Neuronal stem cell (in vitro differentiated cells): ENCODE measurements at regions not wholly inside any gene's neighbourhood (a gene's known extent, or its start where the extent isn't known, plus 50 kb on each side); places are given as distances from the start of the nearest gene placed in this dataset.

Source experiments
- DNase-seq: peaks from one replicate; pipeline ENCODE4 v3.0.0-alpha.2; 2013; ENCODE audit warnings: low spot score
- H2AFZ ChIP-seq: one replicate; pipeline ENCODE4 v1.6.1; 2013; ENCODE audit warnings: mild to moderate bottlenecking, low read length, inconsistent platforms
- H2AK5ac ChIP-seq: 2 replicates; pipeline ENCODE4 v1.6.1; 2013; ENCODE audit warnings: low read depth, mild to moderate bottlenecking, inconsistent platforms, low read length, moderate library complexity, mixed read lengths
- H2BK120ac ChIP-seq: 2 replicates; pipeline ENCODE4 v1.6.1; 2013; ENCODE audit warnings: low read depth, mild to moderate bottlenecking, inconsistent platforms, low read length, moderate library complexity, mixed read lengths
- H2BK12ac ChIP-seq: one replicate; pipeline ENCODE4 v1.6.1; 2013; ENCODE audit warnings: low read length, inconsistent platforms
- H2BK15ac ChIP-seq: 2 replicates; pipeline ENCODE4 v1.6.1; 2013; ENCODE audit warnings: mild to moderate bottlenecking, low read length, inconsistent platforms, mixed read lengths
- H2BK5ac ChIP-seq: one replicate; pipeline ENCODE4 v1.6.1; 2013; ENCODE audit warnings: inconsistent platforms, mild to moderate bottlenecking, low read length, moderate library complexity
- H3K14ac ChIP-seq: one replicate; pipeline ENCODE4 v1.6.1; 2013; ENCODE audit warnings: low read length, inconsistent platforms
- H3K18ac ChIP-seq: 2 replicates; pipeline ENCODE4 v1.6.1; 2013; ENCODE audit warnings: low read length, inconsistent platforms
- H3K23ac ChIP-seq: 2 replicates; pipeline ENCODE4 v1.6.1; 2013; ENCODE audit warnings: low read depth, mild to moderate bottlenecking, mixed read lengths, low read length, inconsistent platforms; ENCODE audit not compliant: poor library complexity
- H3K27ac ChIP-seq: replicated peaks from 3 replicates; pipeline ENCODE4 v1.5.1; 2013; ENCODE audit warnings: low read length, inconsistent platforms
- H3K27me3 ChIP-seq, 3 experiments: 2 replicates each; pipeline ENCODE4 v1.6.1; 2013; ENCODE audit warnings: low read length in 3 of 3, mild to moderate bottlenecking in 2 of 3, inconsistent platforms in 1 of 3, low read depth in 1 of 3, mixed read lengths in 1 of 3, moderate library complexity in 1 of 3; ENCODE audit not compliant: control insufficient read depth in 3 of 3, insufficient read depth in 3 of 3
- H3K36me3 ChIP-seq, 2 donors: replicated peaks in 1 of 2; 2 replicates each; pipeline ENCODE4 v1.6.1; 2013; ENCODE audit warnings: low read length in 2 of 2; ENCODE audit not compliant: control insufficient read depth in 2 of 2, insufficient read depth in 2 of 2
- H3K4ac ChIP-seq: 2 replicates; pipeline ENCODE4 v1.6.1; 2013; ENCODE audit warnings: inconsistent platforms, mild to moderate bottlenecking, low read length, moderate library complexity
- H3K4me1 ChIP-seq, 2 donors: 1 replicate in 1 of 2; 2 replicates in 1 of 2; pipeline ENCODE4 v1.6.1; 2013; ENCODE audit warnings: low read length in 2 of 2, low read depth in 1 of 2; ENCODE audit not compliant: control insufficient read depth in 2 of 2, insufficient read depth in 1 of 2
- H3K4me2 ChIP-seq: one replicate; pipeline ENCODE4 v1.6.1; 2013; ENCODE audit warnings: mild to moderate bottlenecking, low read length, inconsistent platforms; ENCODE audit not compliant: insufficient read depth, poor library complexity, severe bottlenecking
- H3K4me3 ChIP-seq, 2 donors: 2 replicates each; pipeline ENCODE4 v1.5.1; 2013; ENCODE audit warnings: low read length in 2 of 2, mild to moderate bottlenecking in 2 of 2, inconsistent platforms in 1 of 2, moderate library complexity in 1 of 2
- H3K79me1 ChIP-seq: one replicate; pipeline ENCODE4 v1.6.1; 2013; ENCODE audit warnings: low read depth, mild to moderate bottlenecking, inconsistent platforms, low read length, moderate library complexity
- H3K9ac ChIP-seq: one replicate; pipeline ENCODE4 v1.6.1; 2013; ENCODE audit warnings: mild to moderate bottlenecking, low read depth, low read length, inconsistent platforms; ENCODE audit not compliant: poor library complexity
- H3K9me3 ChIP-seq, 2 donors: replicated peaks in 1 of 2; 2 replicates each; pipeline versions ENCODE3 to v1.6.1; 2013; ENCODE audit warnings: low read length in 2 of 2, mild to moderate bottlenecking in 2 of 2, inconsistent platforms in 1 of 2, low read depth in 1 of 2, mixed read lengths in 1 of 2, moderate library complexity in 1 of 2; ENCODE audit not compliant: control insufficient read depth in 2 of 2, insufficient read depth in 1 of 2
- H4K8ac ChIP-seq: one replicate; pipeline ENCODE4 v1.6.1; 2013; ENCODE audit warnings: low read depth, mild to moderate bottlenecking, inconsistent platforms, low read length, moderate library complexity
- H4K91ac ChIP-seq: one replicate; pipeline ENCODE4 v1.6.1; 2013; ENCODE audit warnings: low read length, low read depth, mild to moderate bottlenecking, inconsistent platforms; ENCODE audit not compliant: poor library complexity
- WGBS, 2 donors: extraction: QIAGEN DNeasy Blood & Tissue Kit; methylation state at CpG; one replicate each; pipeline ENCODE4 v1.1.7; 2013; ENCODE audit warnings: missing lambda C conversion rate in 2 of 2, mixed read lengths in 1 of 2; ENCODE audit not compliant: insufficient read length in 2 of 2, insufficient replicate concordance in 1 of 2; ENCODE audit errors: extremely low coverage in 2 of 2; 5-methylcytosine and 5-hydroxymethylcytosine counted together

DNA sequence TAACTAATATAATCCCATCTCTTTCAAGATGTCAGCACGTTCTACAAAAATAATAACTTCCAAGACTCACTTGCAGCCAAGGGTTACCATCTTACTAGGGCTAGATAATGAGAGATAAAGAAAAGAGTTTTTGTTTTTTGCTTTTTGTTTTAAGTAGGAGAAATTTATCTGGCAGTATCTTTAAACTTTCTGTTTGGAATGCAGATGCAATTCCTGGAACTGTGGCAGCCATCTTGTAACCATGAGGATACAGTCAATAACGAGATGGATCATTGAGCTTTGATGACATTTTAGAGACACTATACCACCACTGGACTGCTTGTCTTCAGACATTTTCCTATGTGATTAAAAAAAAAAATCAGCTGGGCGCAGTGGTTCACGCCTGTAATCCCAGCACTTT, 171.2 kb upstream of the ARID2 start:
- WGBS, 2 donors = 100% methylated on average over 1 of the region's 4 CpGs; no CpG with 5 or more reads in 1 of the 2 donors
- H3K9ac ChIP-seq = no peak overlapping the region
- H2AK5ac ChIP-seq = no peak overlapping the region

DNA sequence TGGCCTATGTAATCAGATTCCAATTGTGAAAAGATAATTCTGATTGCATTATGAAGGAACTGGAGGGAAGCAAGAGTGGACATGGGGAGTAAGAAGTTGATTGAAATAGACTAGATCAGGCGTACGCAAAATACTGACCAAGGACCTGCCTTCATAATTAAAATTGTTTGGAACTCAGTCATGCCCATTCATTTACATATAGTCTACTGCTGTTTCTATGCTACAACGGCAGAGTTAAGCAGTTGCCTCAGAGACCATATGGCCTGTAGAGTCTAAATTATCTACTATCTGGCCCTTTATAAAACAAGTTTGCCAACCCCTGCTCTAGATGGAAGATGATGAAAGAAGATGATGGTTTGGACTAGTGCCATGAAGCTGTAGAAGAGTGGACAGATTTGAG, 170.0 kb upstream of the ARID2 start:
- no peak overlapping the region for H3K4me3 ChIP-seq
- no peaks in the 10 kb centered on the region for H3K27me3 ChIP-seq
- no peak overlapping the region for H3K18ac ChIP-seq
- H3K36me3 ChIP-seq = no peaks in the 10 kb centered on the region
- DNase-seq = no peak
- no peak overlapping the region for H2BK5ac ChIP-seq
- no peak overlapping the region for H2AFZ ChIP-seq
- no peak overlapping the region for H2BK15ac ChIP-seq
- H2BK12ac ChIP-seq = no peak overlapping the region
- no peak overlapping the region for H3K23ac ChIP-seq
- no peak overlapping the region for H3K27ac ChIP-seq
- H3K9ac ChIP-seq = no peak overlapping the region
- H3K4me1 ChIP-seq = no peaks in the 10 kb centered on the region
- no peaks in the 10 kb centered on the region for H3K79me1 ChIP-seq
- no peak overlapping the region for H3K4me2 ChIP-seq
- no peak overlapping the region for H4K8ac ChIP-seq
- no peaks in the 10 kb centered on the region for H3K9me3 ChIP-seq
- WGBS, 2 donors = no CpG with 5 or more reads among the region's 3 CpGs
- no peak overlapping the region for H2BK120ac ChIP-seq
- no peak overlapping the region for H3K14ac ChIP-seq
- no peak overlapping the region for H4K91ac ChIP-seq
- H3K4ac ChIP-seq = no peak overlapping the region
- H2AK5ac ChIP-seq = no peak overlapping the region

More for the DNA sequence above, 171.2 kb upstream of the ARID2 start:
- H3K4ac ChIP-seq = no peak overlapping the region
- DNase-seq = no peak
- no peak overlapping the region for H2BK5ac ChIP-seq
- no peak overlapping the region for H3K4me3 ChIP-seq
- H3K27me3 ChIP-seq = no peaks in the 10 kb centered on the region
- no peaks in the 10 kb centered on the region for H3K4me1 ChIP-seq
- no peaks in the 10 kb centered on the region for H3K9me3 ChIP-seq
- H2BK120ac ChIP-seq = no peak overlapping the region
- no peaks in the 10 kb centered on the region for H3K79me1 ChIP-seq
- H2BK15ac ChIP-seq = no peak overlapping the region
- H3K23ac ChIP-seq = no peak overlapping the region
- H3K4me2 ChIP-seq = no peak overlapping the region
- H3K27ac ChIP-seq = no peak overlapping the region
- no peaks in the 10 kb centered on the region for H3K36me3 ChIP-seq
- H4K91ac ChIP-seq = no peak overlapping the region
- no peak overlapping the region for H2AFZ ChIP-seq
- no peak overlapping the region for H3K14ac ChIP-seq
- H2BK12ac ChIP-seq = no peak overlapping the region
- H3K18ac ChIP-seq = no peak overlapping the region
- no peak overlapping the region for H4K8ac ChIP-seq

DNA sequence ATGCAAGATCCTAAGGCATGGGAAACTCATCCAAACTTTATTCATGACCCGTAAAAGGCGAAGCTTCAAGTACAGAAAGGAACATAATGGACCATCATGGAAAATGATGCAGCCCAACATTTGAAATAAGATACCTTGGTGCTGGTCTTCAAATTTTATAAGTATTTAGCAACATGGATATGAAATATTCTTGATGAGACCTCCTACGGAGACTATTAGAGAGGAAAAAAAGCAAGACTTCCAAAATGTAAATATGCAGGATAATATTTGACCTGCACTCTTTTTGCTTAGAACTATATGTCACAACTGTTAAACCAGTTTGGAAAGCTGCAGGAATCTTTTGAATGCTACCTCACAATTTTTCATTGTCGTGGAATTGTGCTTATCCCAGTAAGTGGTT, 168.8 kb upstream of the ARID2 start:
- Histone ChIP-seq H3K9ac (no peak overlapping the region), H2AK5ac (no peak overlapping the region), H3K14ac (no peak overlapping the region), H2BK120ac (no peak overlapping the region), H3K4me3 (no peak overlapping the region), H2BK5ac (no peak overlapping the region), H4K8ac (no peak overlapping the region), H2AFZ (no peak overlapping the region), H3K4me1 (no peaks in the 10 kb centered on the region), H3K4ac (no peak overlapping the region), H3K79me1 (no peaks in the 10 kb centered on the region), H3K23ac (no peak overlapping the region), H2BK12ac (no peak overlapping the region), H3K36me3 (no peaks in the 10 kb centered on the region), H3K4me2 (no peak overlapping the region), H3K27me3 (no peaks in the 10 kb centered on the region), H3K27ac (no peak overlapping the region), H2BK15ac (no peak overlapping the region), H3K9me3 (no peaks in the 10 kb centered on the region), H3K18ac (no peak overlapping the region), H4K91ac (no peak overlapping the region)
- WGBS, 2 donors = no CpG with 5 or more reads among the region's 4 CpGs
- no peak for DNase-seq

DNA sequence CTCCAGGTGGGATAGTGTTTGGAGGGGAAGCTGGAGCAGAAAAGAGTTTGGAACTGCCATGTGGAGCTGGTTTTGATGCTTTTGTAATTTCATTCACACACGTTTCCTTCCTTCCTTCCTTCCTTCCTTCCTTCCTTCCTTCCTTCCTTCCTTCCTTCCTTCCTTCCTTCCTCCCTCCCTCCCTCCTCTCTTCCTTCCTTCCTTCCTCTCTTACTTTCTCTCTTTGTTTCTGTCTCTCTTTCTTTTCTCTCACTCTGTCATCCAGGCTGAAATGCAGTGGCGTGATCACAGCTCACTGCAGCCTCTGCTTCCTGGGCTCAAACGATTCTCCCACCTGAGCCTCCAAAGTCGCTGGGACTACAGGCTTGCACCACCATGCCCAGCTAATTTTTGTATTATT, 168.0 kb upstream of the ARID2 start:
- Histone ChIP-seq H3K27ac (no peak overlapping the region), H3K4ac (no peak overlapping the region), H3K79me1 (no peaks in the 10 kb centered on the region), H2BK120ac (no peak overlapping the region), H3K18ac (no peak overlapping the region), H3K14ac (no peak overlapping the region), H2BK12ac (no peak overlapping the region), H4K8ac (no peak overlapping the region), H3K9ac (no peak overlapping the region), H2AFZ (no peak overlapping the region), H3K4me1 (peaks cover 0 to 1% of the 10 kb centered on the region in 2 donors), H3K4me3 (no peak overlapping the region), H2BK15ac (no peak overlapping the region), H2AK5ac (no peak overlapping the region), H4K91ac (no peak overlapping the region), H3K9me3 (no peaks in the 10 kb centered on the region), H3K4me2 (no peak overlapping the region), H3K27me3 (no peaks in the 10 kb centered on the region), H3K23ac (no peak overlapping the region), H2BK5ac (no peak overlapping the region), H3K36me3 (no peaks in the 10 kb centered on the region)
- WGBS, 2 donors = no CpG with 5 or more reads among the region's 4 CpGs
- DNase-seq = no peak
